ENCODE measurements at regions not wholly inside any gene's neighbourhood (a gene's known extent, or its start where the extent isn't known, plus 50 kb on each side); places are given as distances from the start of the nearest gene placed in this dataset.
"Not testable (repeated sequence)": the region's sequence is repeated elsewhere in the genome, so short reads cannot be mapped to it uniquely, and the experiment has no call there.

DNA sequence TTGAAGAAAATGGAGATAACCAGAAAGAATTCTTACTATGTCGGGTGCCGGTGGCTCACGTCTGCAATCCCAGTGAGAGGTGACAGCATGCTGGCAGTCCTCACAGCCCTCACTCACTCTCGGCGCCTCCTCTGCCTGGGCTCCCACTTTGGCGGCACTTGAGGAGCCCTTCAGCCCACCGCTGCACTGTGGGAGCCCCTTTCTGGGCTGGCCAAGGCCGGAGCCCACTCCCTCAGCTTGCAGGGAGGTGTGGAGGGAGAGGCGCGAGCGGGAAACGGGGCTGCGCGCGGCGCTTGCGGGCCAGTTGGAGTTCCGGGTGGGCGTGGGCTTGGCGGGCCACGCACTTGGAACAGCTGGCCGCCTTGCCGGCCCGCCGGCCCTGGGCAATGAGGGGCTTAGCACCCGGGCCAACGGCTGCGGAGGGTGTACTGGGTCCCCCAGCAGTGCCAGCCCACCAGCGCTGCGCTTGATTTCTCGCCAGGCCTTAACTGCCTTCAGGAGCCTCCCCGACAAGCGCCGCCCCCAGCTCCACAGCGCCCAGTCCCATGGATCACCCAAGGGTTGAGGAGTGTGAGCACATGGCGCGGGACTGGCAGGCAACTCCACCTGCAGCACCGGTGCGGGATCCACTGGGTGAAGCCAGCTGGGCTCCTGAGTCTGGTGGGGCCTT, 1672.5 kb upstream of the B3GALT2 start:
- DNase-seq, result not testable (repeated sequence)

DNA sequence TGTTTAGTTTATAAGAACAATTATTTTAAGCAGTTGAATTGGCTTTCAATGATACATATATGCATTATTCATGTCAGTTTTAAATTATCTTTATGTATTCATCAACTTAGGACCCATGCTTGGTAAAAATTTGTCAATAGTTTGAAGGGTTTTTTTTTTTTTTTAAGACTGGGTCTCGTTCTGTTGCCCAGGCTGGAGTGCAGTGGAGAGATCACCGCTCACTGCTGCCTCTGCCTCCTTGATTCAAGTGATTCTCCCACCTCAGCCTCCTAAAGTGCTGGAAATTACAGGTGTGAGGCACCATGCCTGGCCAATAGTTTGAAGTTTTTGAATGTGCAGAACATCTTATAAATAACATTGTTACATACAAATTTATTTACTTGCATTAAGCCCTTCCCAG, 1671.0 kb upstream of the B3GALT2 start:
- no peak for DNase-seq

DNA sequence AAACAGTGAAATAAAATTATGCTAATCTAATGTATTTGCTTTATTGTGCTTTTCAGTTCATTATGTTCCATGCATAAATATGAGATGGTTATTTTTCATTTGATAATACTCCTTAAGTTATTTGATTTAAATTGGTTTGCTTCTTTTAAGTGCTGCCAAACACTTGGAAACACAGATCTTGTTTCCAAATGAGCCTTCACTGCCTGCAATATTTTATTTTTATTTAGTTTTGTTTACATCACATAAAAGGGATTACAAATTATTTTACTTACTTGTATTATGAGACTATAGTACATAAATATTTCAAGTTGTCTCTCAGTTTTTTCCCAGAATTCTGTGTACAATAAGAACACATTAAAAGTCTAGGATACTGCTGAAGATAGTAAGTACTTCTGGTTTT, 1662.4 kb upstream of the B3GALT2 start:
- DNase-seq, result no peak

DNA sequence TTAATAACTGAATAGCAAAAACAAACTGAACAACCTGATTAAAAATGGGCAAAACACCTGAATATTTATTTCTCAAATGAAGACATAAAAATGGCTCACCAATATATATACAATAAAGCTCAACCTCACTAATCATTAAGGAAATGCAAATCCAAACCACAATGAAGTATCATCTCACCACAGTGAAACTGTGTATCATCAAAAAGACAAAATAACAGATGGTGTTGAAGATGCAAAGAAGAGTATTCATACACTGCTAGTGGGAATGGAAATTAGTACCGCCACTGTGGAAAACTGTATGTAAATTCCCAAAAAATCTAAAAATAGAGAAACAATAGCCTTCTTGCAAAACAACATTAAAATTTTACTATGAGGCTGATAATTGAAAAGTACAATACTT, 1660.1 kb upstream of the B3GALT2 start:
- no peak for DNase-seq

DNA sequence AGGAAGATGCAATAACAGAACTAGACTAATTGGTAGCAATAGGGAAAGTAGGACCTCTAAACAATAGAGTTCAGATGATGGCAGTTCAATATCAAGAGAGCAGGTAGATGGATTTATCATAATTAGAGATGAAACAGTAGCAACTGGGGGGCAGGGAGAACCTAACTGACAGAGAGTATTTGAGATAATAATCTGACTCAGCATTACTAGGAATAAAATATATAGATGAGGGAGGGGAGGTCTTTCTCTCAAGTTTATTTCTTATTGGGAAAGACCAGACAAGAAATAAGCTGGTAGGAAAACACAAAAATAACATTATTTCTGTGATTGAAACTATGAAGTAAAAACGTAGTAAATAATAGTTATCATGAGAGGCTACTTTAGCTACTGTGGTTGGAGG, 1656.7 kb upstream of the B3GALT2 start:
- DNase-seq, result no peak

DNA sequence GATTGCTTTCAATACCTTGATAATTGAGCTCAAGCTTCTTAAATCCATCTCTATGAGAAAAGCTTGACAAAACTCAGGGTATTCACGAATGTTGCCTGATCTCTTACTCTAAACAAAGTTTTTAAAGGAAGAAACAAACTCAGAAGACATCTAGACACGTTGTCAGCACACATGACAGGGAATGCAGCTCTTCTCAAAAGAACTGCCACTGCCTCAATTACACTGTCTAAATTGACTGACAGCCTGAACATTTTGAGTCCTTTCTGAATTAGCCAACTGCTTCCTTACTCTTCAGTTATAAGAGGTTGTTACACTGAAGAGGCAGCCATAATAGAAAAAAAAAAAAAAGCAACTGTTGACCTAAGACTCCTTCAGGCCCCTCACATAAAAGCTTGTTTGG, 1646.7 kb upstream of the B3GALT2 start:
- DNase-seq, result no peak

DNA sequence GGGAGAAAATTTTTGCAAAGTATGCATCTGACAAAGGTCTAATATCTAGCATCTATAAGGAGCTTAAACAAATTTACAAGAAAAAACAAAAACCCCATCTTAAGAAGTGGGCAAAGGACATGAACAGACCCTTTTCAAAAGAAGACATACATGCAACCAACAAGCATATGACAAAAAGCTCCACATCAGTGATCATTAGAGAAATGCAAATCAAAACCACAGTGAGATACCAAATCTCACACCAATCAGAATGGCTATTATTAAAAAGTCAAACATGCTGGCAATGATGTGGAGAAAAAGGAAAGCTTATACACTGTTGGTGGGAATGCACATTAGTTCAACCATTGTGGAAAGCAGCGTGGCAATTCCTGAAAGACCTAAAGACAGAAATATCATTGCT, 1645.2 kb upstream of the B3GALT2 start:
- DNase-seq, result not testable (repeated sequence)

DNA sequence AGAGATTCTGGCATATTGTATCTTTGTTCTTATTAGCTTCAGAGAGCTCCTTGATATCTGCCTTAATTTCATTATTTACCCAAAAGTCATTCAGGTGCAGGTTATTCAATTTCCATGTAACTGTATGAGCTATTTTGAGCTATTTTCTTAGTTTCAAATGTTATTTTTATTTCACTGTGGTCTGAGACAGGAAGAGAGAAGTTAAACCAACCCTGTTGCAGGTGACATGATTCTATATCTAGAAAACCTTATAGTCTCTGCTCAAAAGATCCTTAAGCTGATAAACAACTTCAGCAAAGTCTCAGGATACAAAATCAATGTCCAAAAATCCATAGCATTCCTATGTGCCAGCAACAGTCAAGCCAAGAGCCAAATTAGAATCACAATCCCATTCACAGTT, 1644.0 kb upstream of the B3GALT2 start:
- no peak for DNase-seq

DNA sequence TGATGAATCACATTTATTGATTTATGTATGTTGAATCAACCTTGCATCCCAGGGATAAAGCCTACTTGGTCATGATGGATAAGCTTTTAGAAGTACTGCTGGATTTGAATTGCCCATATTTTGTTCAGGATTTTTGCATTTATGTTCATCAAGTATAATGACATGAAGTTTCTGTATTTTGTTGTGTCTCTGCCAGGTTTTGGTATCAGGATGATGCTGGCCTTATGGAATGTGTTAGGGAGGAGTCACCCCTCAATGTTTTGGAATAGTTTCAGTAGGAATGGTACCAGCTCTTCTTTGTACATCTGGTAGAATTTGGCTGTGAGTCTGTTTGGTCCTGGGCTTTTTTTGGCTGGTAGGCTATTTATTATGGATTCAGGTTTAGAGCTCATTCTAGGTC, 1643.1 kb upstream of the B3GALT2 start:
- DNase-seq, result no peak

DNA sequence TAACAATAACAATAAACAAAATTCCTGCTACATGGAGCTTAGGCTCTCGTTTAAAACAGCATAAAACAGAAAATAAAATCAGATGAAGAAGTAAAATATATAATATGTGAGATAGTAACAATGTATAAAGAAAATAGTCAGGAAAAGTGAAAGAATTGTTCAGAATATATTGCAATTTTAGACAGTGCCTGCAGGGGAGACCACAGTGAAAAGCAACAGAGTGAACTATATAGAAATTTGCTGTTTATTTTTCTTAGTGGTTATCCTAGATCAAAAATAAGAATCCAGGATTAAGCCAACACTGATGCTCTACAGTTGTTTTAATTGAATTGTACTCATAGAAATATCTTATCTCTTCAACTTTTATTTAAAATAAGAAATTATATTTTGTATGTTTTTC, 1639.0 kb upstream of the B3GALT2 start:
- DNase-seq, result no peak

DNA sequence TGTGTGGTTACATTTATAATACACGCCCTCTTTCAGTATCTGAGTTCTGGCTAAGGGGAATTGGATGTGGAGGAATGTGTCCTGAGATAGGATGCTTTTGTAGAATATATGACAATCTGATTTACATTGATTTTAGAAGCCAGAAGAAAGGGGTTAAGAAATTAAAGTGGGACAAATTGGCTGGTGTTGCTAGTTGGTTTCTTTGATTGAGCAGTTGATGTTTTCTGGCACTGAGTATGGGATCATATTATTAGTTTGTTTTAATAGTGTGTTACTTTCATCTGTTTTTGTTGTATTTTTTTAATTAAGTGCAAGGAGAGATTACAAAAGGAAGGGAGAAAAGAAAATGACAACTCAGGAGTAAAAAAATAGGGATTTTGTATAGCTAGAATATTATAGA, 1634.7 kb upstream of the B3GALT2 start:
- no peak for DNase-seq

DNA sequence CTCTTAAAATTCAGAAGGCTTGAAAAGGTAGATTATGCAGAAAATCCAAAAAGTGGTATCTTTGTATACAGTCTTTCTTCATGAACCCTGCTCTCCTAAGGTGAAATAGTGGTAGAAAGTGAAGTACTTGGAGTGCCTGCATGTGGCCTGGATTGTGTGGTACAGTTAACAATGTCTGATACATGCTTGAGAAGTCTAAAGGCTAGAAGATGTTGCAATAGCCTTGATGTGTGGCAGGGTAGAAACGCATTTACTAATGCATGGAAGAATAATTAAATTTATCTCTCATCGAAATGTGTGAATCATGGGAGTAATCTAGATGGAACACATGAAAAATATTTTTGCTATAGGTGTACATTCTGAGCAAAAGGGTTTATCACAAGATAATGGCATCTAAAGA, 1632.3 kb upstream of the B3GALT2 start:
- no peak for DNase-seq

DNA sequence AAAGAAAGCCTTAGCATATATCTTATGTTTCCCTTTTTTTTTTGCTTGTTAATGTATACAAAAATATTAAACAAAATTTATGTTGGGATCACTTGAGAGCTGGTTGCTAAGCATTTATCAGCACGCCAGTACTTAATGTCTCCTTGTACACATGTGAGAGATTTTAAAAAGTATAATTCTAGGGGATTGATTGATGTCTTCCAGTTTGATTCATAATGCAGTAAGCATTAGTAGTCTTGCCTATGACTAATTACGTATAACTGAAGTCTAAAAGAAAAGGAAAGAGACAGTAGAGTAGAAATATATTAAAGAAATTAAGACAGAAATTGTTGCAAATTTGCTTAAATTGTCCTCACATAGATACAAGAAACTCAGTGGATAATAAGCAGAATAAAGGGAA, 1630.4 kb upstream of the B3GALT2 start:
- no peak for DNase-seq

DNA sequence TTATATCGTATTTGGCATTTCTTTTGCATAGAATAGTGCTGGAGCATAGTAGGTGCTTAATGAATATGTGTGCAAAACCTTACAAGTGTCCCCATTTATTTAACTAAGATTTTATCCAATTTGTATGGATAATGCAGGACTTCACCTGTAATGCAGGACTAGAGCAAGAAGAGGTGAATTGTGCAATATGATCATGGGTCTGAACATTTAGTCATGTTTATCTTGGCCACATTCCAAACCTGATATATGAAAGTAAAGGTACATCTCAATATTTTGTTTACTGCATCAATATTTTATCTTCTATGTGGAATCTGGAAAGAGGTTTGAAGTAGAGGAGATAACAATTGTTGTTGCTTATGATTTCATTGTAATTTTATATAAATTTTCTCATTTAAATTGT, 1626.7 kb upstream of the B3GALT2 start:
- no peak for DNase-seq

DNA sequence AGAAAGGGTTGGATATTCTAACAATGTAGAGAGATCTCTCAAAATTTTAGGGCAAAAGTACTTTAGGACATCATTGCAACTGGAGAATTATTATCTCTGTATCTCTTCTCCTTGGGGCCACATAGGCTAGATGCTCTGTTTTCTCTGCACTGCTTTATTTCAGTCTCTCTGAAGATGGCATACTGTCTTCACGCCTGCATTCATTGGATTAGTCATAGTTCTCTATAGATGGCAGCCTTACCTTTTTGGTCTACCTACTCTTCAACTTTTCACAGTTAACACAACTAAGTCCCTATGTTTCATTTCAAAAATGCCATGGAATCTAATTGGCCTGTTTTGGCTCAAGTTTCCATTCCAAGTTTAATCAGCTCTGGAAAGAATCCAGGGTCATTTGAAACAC, 1623.3 kb upstream of the B3GALT2 start:
- DNase-seq, result no peak

DNA sequence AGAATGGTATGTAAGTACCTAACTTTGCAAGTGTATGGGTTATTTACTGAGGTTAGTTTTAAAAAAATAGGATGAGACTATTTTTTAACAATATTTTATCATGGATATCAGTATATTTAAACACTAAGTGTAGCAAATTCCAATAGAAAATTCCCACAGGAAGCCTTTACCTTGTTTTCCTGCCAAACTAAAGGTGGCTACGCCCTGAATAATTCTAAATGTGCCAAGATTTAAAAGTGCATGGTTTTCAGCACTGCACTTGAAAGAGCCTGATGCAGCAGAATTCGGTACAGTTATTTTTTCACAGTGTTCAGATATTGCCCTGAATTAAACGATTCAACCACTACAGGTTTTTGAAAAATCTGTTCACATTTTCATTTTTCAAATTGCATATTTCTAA, 1622.8 kb upstream of the B3GALT2 start:
- no peak for DNase-seq

DNA sequence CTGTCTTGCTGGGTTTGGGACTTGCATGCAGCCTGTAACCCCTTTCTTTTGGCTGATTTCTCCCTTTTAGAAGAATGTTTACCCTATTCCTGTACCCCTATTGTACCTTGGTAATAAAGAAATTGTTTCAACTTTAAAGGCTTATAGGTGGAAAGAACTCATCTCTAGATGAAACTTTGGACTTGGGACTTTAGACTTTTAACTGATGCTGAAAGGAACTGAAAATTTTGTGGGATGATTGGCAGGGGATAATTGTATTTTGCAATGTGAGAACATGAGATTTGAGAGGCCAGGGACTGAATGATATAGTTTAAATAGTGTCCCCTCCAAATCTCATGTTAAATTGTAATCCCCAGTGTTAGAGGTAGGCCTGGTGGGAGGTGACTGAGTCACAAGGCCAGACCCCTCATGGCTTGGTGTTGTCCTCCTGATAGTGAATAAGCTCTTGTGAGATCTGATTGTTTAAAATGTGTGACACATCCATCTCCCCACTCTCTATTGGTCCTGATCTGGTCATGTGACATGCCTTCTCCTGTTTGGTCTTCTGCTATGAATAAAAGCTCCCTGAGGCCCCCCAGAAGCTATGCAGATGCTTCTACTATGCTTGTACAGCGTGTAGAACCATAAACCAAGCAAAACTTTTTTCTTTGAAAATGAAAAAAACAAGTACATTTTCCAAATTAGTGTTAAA, 1621.3 kb upstream of the B3GALT2 start:
- no peak for DNase-seq

DNA sequence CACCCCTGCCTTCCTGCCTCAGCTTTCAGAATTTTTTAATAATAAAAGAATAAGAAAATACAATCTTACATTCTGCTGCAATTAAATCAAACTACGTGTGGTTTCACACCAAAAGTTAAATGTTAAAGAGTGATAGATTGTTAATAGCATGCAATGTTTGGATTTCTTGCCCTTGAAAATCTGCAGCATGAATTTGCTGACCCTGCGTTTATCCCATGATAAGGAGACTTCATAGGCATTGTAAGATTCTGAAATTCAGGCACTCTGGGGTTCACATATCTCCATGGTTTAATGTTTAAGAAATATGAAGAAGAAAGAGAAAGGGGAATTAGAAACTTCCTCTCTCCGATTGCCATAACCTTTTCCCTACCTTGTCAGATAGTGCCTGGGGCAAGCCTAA, 1616.2 kb upstream of the B3GALT2 start:
- no peak for DNase-seq

DNA sequence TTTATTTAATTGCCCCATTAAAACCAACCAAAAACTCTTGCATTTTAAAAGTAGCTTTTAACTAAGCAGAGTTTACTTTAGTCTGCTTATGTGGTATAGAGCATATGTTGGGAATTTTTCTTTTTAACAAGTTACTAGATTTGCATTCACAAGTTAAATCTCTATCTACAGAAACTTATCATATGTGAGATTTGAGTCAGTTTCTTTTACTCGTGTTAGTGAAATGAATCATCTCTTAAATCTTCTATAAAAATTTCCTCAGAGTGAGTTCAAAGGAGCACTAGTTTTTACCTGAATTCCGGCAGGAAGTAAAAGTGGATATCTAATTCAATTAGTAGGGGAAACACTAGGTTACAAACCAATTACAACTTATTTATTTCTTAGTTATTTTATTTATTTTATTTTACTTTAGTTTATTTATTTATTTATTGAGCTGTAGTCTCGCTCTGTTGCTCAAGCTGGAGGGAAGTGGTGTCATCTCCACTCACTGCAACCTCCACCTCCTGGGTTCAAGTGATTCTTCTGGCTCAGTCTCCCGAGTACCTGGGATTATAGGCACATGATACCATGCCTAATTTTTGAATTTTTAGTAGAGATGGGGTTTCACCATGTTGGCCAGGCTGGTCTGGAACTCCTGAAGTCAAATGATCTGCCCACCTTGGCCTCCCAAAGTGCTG, 1609.6 kb upstream of the B3GALT2 start:
- DNase-seq, result no peak

DNA sequence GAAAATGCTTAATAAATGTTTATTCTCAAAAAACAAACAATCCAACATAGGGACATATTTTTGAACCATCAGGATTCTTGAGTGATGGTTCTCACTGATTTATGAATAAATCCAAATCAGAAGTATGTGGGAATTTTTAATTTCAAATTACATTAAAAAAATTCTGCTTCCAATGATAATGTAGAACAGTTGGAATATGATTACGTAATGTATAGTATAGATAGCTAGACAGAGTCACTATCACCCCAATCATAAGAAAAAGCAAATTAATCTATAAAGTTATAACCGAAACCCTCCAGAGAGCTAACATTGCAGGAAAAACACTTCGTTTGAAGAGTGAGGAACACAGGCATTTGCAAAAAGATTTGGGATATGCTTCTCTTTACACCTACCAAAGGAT, 1600.6 kb upstream of the B3GALT2 start:
- DNase-seq, result no peak

DNA sequence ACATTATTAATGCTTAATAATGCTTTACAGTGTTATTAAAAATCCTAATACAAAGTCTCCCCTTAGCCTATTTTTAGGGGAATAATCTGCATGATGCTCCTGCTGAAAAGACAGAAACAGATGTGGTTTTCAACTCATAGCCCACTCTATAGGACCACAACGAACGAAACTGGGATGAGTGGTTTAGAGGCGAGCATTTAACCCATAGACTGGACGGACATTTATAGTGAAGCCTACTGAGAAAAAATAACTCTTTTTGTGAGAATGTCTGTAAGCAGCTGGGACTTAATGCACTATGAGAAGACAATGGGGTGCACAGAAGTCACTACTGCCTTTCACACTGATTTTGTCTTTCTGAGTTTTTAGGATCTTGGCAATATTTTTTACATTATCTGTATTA, 1599.6 kb upstream of the B3GALT2 start:
- no peak for DNase-seq

DNA sequence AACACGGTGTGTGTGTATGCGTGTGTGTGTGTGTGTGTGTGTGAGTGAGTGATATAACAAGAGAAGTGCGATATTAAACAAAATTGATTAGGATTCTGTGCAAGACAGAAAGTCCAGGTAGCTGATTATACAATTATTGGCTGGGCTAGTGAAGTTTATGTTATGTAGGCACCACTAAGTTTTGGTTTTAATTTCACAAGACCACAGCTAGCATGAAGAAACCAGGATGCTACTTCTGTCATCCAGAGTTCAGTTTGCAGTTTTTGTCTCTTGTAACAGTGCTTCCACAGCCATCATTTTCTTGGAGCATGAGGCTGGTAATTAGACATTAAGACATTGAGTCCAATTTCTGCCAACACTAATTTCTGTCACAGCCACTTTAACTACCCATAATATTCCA, 1590.2 kb upstream of the B3GALT2 start:
- DNase-seq, result no peak

DNA sequence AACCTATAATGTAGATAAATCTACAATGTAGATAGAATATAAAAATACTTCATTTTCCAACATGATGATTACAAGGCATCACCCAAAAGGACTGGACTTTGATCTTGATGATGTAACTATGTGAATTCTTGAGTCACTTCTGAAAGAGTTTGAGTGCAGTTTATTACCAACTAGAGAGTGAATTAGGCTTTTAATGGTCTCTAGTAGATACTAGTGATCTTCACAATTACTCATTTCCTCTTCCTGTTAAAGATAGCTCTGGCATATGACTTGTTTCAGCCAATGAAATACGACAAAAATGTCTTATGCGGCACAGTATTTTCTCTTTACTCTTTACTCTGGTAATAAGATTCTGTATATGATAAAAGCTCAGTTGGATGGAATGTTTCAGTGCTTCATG, 1588.1 kb upstream of the B3GALT2 start:
- no peak for DNase-seq

DNA sequence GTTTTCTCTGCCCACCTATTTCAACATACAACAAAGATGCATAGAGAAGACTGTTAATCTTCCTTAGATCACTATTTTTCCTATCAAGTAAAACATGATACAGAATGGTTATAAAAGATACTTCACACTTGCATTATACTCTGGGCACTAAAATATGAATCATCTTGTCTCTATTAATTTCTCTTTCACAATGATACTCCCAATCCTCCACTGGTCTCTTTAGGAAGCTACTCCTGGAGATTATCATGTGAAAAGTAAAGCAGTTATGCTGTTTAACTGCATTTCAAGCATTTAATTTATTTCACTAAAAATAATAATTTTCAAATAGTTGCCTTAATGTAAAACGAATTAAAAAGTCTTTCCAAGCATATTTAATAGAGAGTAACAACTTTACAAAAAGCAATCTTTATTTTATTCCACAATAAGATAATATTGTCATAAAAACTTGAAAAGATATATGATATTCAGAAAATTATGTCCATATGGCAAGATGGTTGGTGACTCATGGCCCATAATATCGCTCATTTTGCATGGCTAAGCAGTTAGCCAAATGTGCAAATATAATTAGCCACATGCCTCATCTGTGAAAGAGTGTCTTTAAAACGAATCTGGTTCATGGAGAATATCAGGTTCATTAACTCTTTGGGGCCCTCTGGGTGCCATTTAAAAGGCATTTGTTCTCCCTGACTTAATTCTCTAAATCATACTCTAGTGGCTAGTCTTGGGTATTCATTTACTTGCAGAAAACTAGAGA, 1569.0 kb upstream of the B3GALT2 start:
- no peak for DNase-seq

Data from activated effector memory CD4-positive, alpha-beta T cell treated with Interleukin-2 at 50 U/mL for 16 hours (primary cell).